Posterior vena cava (tissue), 2 donors: ENCODE measurements at regions not wholly inside any gene's neighbourhood (a gene's known extent, or its start where the extent isn't known, plus 50 kb on each side); places are given as distances from the start of the nearest gene placed in this dataset.

ENCODE experiments used
- DNase-seq: peaks from one replicate; pipeline ENCODE4 v3.0.0-alpha.2; 2020; ENCODE audit warnings: low spot score
- intact Hi-C, 2 donors: fragments of 100-400 bp; cut with DNase I; formaldehyde crosslinking; loops; one replicate each; pipeline versions ENCODE4 v1.14.1 to v1.14.2; 2022 to 2023
- donor health status: DM: yes; HTN: yes; CAD: no.
- donor health status: DM: yes; HTN: yes; CAD: no.

DNA sequence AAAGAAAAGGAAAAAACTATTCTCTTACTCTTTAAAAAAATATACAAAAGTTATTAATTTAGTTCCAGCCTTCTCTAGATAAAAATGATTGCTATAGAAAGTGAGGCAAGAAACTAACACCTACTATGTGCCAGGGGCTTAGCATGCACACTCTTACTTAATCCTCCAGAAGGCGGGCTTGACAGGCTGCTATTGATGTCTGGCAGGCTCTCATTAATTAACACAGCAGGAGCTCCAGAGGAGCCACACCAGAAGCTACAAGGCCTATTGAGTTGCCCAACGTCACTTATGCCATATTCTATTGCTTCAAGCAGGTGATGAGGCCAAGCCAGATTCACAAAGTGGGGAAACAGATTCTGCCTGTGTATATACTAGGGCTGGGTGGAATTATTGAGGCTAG lies 54.6 kb upstream of the CLINT1 start:
- no peak for DNase-seq
- intact Hi-C loops = no loop called here

DNA sequence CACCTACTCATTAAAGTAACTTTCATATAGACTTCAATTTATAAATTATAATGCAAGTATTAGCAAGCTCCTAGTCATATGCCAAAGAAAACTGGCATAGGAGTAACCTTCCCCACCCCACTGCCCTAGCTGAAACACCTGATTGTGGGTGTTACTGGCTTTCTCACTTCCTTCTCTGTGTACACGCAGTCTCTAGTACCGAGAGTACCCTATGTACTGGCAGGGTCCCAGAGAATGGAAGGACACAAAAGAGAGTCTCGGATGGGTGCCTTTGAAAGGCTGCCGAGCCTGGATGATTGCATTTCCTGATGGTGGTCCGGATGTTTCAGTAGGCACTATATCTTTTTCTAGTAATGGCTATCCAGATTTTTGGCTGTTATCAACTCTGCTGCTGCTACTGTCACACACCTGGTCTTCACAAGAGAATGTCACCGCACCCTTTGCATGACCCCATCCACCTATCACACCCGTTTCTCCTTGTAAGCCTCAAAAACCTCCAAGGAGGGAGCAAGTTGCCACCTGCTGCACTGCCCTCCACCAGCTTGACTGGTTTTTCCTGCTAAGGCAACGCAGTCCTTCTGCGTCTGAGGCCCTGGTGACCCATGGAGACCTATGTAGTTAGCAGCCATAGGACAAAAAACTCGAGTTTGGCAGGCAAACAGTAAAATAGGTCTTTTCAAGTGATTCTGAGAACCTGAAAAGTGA lies 53.8 kb upstream of the CLINT1 start:
- intact Hi-C loops = no loop called here
- no peak for DNase-seq

DNA sequence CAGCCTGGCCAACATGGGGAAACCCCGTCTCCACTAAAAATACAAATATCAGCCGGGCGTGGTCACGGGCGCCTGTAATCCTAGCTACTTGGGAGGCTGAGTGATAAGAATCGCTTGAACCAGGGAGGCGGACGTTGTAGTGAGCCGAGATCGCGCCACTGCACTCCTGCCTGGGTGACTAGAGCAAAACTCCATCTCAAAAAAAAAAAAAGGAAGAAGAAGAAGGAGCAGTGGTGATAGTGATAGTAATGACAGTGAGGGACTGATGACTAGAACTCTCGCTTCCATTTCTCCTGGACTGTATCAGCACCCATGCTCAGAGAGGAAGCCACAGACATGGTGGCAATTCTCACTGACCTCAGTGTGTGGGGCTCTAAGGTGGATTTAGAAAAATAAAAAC lies 52.6 kb upstream of the CLINT1 start:
- no peak for DNase-seq
- intact Hi-C loops = no loop called here
